H7 (cell line): ENCODE measurements at regions not wholly inside any gene's neighbourhood (a gene's known extent, or its start where the extent isn't known, plus 50 kb on each side); places are given as distances from the start of the nearest gene placed in this dataset.

Experiments
- DNase-seq: peaks from one replicate; pipeline ENCODE4 v3.0.0; 2012
- H3K27me3 ChIP-seq: 2 replicates; pipeline ENCODE4 v1.6.0; 2011; ENCODE audit warnings: mild to moderate bottlenecking, low read length; ENCODE audit not compliant: control insufficient read depth, insufficient read depth
- H3K36me3 ChIP-seq: replicated peaks from 2 replicates; pipeline ENCODE4 v1.5.1; 2011; ENCODE audit warnings: low read length; ENCODE audit not compliant: control insufficient read depth, insufficient read depth
- H3K4me3 ChIP-seq: 2 replicates; pipeline ENCODE4 v1.5.1; 2011; ENCODE audit warnings: low read depth, mild to moderate bottlenecking, control low read depth, low read length, moderate library complexity; ENCODE audit not compliant: insufficient read depth

- no peaks in the 10 kb centered on the region for H3K27me3 ChIP-seq
- no peak overlapping the region for H3K4me3 ChIP-seq
- H3K36me3 ChIP-seq: no peaks in the 10 kb centered on the region
- DNase-seq: no peak
These were observed 169.5 kb upstream of the CNTN6 start for GRCh38 chr3:923161-923910.

DNA sequence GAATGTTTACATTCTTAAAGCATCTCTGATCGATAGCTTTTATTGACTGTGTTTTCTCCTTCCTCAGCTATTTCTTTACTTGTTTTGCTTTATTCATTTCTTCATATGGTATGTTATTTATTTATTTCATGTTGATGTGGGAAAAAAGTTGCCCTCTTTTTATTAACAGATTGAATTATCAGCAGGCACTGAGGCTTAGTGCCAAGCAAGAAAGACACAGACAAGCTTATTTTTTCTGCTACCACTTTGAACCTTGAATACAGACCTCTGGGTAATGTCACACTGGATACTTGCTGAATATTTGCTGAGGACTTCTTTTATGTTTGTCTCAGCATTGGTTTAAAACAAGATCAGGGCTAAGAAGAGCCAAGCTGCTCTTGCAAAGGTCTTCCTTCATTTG lies 162.0 kb upstream of the CNTN6 start:
- no peak for DNase-seq
- Histone ChIP-seq H3K27me3 (no peaks in the 10 kb centered on the region), H3K4me3 (no peak overlapping the region), H3K36me3 (no peaks in the 10 kb centered on the region)

- H3K27me3 ChIP-seq: no peaks in the 10 kb centered on the region
- H3K4me3 ChIP-seq: no peak overlapping the region
- DNase-seq: no peak
- H3K36me3 ChIP-seq: no peaks in the 10 kb centered on the region
These were observed 159.5 kb upstream of the CNTN6 start for GRCh38 chr3:933326-933725.

DNA sequence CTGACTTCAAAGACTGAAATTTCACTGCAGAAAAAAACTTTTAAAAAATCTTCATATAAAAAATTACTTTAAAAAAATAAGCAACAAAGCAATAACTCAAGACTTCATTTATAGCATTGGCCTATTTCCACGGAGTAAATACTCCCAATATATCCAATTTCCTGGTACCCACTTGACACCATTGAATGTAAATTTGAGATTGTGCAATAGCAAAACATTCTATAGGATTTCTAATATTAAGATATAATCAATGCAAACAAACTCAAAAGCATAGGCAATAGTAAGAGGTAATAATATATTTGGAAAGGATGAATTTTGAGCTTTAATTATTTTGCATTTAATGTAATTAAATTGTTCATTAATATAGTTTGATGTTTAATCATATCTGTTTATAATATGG lies 148.0 kb upstream of the CNTN6 start:
- no peaks in the 10 kb centered on the region for H3K36me3 ChIP-seq
- H3K4me3 ChIP-seq: no peak overlapping the region
- no peak for DNase-seq
- H3K27me3 ChIP-seq: no peaks in the 10 kb centered on the region

- Histone ChIP-seq H3K27me3 (no peaks in the 10 kb centered on the region), H3K36me3 (no peaks in the 10 kb centered on the region), H3K4me3 (no peak overlapping the region)
- no peak for DNase-seq
These were observed 147.1 kb upstream of the CNTN6 start for GRCh38 chr3:945738-946137.

DNA sequence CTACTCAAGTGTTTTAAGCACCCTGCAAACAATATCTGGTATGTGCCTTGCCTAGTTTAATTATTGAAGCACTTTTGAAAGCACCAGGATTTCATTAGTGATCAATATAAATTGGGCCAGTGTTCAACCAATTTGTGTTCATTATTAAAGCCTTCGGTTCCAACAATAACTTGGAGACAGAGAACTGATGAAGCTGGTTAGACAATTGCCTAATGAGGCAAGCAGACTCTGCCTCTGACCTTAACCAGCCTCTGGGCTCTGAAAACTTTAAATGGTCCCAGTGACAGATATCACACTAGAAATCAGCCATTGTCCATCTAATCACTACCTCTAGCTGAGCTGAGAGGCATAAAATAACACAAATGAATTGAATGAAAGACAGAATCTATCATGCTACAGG lies 139.9 kb upstream of the CNTN6 start:
- Histone ChIP-seq H3K4me3 (no peak overlapping the region), H3K27me3 (no peaks in the 10 kb centered on the region), H3K36me3 (no peaks in the 10 kb centered on the region)
- DNase-seq: no peak

DNA sequence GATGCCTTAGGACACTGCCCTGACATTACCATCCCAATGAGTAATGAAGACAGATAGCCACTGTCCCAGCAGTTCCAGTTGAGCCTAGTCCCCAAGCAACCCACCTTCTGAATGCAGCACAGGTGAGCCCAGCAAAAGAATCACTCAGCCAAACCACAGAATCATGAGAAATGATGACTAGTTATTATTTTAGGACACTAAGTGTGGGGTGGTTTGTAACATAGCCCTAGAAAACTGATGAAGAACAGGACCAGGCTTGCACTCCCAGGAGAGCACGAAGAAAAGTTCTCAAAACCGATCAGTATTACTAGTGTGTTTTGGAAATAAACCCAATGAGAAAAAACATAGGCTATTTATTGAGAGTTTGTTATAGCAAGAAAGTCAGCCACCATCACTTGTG lies 129.6 kb upstream of the CNTN6 start:
- no peak overlapping the region for H3K4me3 ChIP-seq
- H3K36me3 ChIP-seq: no peaks in the 10 kb centered on the region
- no peak for DNase-seq
- no peaks in the 10 kb centered on the region for H3K27me3 ChIP-seq

DNA sequence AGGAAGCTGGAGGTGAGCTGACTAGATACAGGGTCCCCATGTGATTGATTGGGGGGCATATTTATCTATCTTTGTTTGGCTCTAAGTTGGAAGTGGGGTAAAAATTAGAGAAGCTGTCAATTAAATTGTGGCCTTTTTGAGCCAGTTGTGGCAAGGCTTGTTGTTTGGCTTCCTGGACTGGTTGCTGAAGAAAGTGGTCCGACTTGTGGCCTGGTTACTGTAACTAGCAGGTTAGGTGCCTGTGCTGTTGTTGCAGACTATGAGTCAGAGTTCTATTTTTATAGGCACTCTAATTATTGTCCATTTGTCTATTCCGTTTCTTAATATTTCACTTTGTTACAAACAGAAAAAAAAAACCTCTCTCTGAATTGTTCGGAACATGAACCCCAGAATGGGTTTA lies 129.1 kb upstream of the CNTN6 start:
- no peak for DNase-seq
- H3K4me3 ChIP-seq: no peak overlapping the region
- H3K27me3 ChIP-seq: no peaks in the 10 kb centered on the region
- H3K36me3 ChIP-seq: no peaks in the 10 kb centered on the region

- no peaks in the 10 kb centered on the region for H3K36me3 ChIP-seq
- no peak overlapping the region for H3K4me3 ChIP-seq
- no peak for DNase-seq
- no peaks in the 10 kb centered on the region for H3K27me3 ChIP-seq
These were observed 127.0 kb upstream of the CNTN6 start for GRCh38 chr3:965826-966225.

- no peak for DNase-seq
- Histone ChIP-seq H3K36me3 (no peaks in the 10 kb centered on the region), H3K4me3 (no peak overlapping the region), H3K27me3 (no peaks in the 10 kb centered on the region)
These were observed 126.5 kb upstream of the CNTN6 start for GRCh38 chr3:966341-966740.

DNA sequence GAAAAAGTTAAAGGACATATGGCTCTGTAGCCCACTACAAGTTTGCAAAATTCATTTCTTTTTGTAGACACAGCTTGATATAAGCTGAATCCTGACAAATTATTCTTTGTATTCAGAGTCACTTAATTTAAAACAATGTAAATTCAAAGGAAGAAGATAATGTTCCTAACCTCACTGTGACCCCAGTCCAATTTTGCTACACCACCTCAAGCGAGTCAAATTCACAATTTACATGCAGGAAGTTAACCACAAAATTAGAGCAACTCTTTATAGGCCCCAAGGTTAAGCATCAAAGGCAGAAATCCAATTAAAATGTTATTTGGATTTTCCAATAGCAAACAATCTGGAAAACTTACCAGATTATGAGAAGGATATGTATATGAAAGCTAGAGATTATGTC lies 119.5 kb upstream of the CNTN6 start:
- no peaks in the 10 kb centered on the region for H3K36me3 ChIP-seq
- H3K27me3 ChIP-seq: no peaks in the 10 kb centered on the region
- no peak for DNase-seq
- no peak overlapping the region for H3K4me3 ChIP-seq

DNA sequence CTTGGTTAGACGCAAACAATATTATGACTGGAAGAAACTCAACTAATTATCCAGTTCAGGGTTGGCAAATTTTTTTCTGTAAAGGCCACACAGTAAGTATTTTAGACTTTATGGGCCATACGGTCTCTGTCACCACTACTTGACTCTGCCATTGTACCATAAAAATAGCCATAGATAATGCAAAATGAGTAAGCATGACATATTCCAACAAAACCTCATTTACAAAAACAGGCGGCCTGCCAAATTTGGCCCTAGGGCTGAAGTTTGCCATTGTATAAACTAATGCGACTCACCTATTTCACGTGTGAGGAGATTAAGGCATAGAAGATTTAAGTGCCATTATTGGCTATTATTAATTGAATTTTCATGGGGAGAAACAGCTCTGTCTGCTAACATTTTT lies 116.8 kb upstream of the CNTN6 start:
- Histone ChIP-seq H3K4me3 (no peak overlapping the region), H3K36me3 (no peaks in the 10 kb centered on the region), H3K27me3 (no peaks in the 10 kb centered on the region)
- no peak for DNase-seq

DNA sequence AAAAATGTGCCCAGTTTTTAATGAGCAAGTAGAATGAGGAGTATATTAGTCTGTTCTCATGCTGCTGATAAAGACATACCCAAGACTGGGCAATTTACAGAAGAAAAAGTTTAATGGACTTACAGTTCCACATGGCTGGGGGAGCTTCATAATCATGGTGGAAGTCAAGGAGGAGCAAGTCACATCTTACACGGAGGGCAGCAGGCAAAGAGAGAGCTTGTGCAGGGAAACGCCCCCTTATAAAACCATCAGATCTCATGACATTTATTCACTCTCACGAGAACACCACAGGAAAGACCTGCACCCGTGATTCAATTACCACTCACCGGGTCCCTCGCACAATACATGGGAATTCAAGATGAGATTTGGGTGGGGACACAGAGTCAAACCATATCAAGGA lies 111.7 kb upstream of the CNTN6 start:
- no peaks in the 10 kb centered on the region for H3K27me3 ChIP-seq
- no peaks in the 10 kb centered on the region for H3K36me3 ChIP-seq
- DNase-seq: no peak
- no peak overlapping the region for H3K4me3 ChIP-seq

- no peak for DNase-seq
- H3K4me3 ChIP-seq: no peak overlapping the region
These were observed 104.0 kb upstream of the CNTN6 start for GRCh38 chr3:988785-989184.

GRCh38 chr3:992871-993270 lies 100.0 kb upstream of the CNTN6 start:
- no peaks in the 10 kb centered on the region for H3K27me3 ChIP-seq
- no peak overlapping the region for H3K4me3 ChIP-seq
- no peaks in the 10 kb centered on the region for H3K36me3 ChIP-seq
- no peak for DNase-seq

More at GRCh38 chr3:988785-989184, 104.0 kb upstream of the CNTN6 start:
- no peaks in the 10 kb centered on the region for H3K36me3 ChIP-seq
- no peaks in the 10 kb centered on the region for H3K27me3 ChIP-seq

- no peak overlapping the region for H3K4me3 ChIP-seq
- no peak for DNase-seq
- no peaks in the 10 kb centered on the region for H3K36me3 ChIP-seq
- H3K27me3 ChIP-seq: no peaks in the 10 kb centered on the region
These were observed 90.8 kb upstream of the CNTN6 start for GRCh38 chr3:1002010-1002409.
